ENCODE measurements at regions not wholly inside any gene's neighbourhood (a gene's known extent, or its start where the extent isn't known, plus 50 kb on each side); places are given as distances from the start of the nearest gene placed in this dataset.

DNA sequence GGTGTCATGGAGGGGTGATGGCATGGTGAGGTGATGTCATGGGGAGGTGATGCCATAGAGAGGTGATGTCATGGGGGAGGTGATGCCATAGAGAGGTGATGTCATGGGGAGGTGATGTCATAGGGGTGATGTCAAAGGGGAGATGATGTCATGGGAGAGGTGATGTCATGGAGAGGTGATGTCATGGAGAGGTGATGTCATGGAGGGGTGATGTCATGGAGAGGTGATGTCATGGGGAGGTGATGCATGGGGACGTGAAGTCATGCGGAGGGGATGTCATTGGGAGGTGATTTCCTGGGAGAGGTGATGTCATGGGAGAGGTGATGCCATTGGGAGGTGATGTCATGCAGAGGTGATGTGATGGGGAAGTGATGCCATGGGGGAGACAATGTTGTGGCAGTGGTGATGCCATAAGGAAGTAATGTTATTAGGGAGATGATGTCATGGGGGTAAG lies 92.1 kb upstream of the C1orf174 start:
- ATAC-seq (no peak), DNase-seq (ENCODE audit: low read depth, low spot score) (no peak)
- H3K36me3 ChIP-seq (ENCODE audit: control insufficient read depth, insufficient read depth, low read length): no peaks in the 10 kb centered on the region
- TF ChIP-seq, protein P1, sequence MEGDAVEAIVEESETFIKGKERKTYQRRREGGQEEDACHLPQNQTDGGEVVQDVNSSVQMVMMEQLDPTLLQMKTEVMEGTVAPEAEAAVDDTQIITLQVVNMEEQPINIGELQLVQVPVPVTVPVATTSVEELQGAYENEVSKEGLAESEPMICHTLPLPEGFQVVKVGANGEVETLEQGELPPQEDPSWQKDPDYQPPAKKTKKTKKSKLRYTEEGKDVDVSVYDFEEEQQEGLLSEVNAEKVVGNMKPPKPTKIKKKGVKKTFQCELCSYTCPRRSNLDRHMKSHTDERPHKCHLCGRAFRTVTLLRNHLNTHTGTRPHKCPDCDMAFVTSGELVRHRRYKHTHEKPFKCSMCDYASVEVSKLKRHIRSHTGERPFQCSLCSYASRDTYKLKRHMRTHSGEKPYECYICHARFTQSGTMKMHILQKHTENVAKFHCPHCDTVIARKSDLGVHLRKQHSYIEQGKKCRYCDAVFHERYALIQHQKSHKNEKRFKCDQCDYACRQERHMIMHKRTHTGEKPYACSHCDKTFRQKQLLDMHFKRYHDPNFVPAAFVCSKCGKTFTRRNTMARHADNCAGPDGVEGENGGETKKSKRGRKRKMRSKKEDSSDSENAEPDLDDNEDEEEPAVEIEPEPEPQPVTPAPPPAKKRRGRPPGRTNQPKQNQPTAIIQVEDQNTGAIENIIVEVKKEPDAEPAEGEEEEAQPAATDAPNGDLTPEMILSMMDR (IDR thresholded peaks at IDR 0.05): no peak
- TF ChIP-seq, protein P2, sequence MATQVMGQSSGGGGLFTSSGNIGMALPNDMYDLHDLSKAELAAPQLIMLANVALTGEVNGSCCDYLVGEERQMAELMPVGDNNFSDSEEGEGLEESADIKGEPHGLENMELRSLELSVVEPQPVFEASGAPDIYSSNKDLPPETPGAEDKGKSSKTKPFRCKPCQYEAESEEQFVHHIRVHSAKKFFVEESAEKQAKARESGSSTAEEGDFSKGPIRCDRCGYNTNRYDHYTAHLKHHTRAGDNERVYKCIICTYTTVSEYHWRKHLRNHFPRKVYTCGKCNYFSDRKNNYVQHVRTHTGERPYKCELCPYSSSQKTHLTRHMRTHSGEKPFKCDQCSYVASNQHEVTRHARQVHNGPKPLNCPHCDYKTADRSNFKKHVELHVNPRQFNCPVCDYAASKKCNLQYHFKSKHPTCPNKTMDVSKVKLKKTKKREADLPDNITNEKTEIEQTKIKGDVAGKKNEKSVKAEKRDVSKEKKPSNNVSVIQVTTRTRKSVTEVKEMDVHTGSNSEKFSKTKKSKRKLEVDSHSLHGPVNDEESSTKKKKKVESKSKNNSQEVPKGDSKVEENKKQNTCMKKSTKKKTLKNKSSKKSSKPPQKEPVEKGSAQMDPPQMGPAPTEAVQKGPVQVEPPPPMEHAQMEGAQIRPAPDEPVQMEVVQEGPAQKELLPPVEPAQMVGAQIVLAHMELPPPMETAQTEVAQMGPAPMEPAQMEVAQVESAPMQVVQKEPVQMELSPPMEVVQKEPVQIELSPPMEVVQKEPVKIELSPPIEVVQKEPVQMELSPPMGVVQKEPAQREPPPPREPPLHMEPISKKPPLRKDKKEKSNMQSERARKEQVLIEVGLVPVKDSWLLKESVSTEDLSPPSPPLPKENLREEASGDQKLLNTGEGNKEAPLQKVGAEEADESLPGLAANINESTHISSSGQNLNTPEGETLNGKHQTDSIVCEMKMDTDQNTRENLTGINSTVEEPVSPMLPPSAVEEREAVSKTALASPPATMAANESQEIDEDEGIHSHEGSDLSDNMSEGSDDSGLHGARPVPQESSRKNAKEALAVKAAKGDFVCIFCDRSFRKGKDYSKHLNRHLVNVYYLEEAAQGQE (IDR thresholded peaks at IDR 0.05; ENCODE audit: insufficient read depth in 1 of 2, low read depth in 2 of 2, low read length in 1 of 2): no peak
- TF ChIP-seq POLR2AphosphoS5 (IDR thresholded peaks at IDR 0.05; ENCODE audit: low read depth, low read length) (no peak), SIN3A (IDR thresholded peaks at IDR 0.05; ENCODE audit: borderline replicate concordance, insufficient read depth, low read depth, low read length) (no peak), TCF7L2 (IDR thresholded peaks at IDR 0.05; ENCODE audit: low read depth, low read length) (no peak)
- POLR2A ChIA-PET: no interaction called here
- H3K27ac ChIP-seq (ENCODE audit: low read length): no peak overlapping the region
- intact Hi-C loops (cut with micrococcal nuclease; ENCODE audit: unreplicated experiment): no loop called here
- H3K9me3 ChIP-seq (ENCODE audit: control insufficient read depth, insufficient read depth, low read depth, low read length): no peaks in the 10 kb centered on the region
- no TSS peak for BruUV-seq (replicated peaks)
- CTCF ChIA-PET: no interaction called here
- no peak overlapping the region for H3K4me3 ChIP-seq (ENCODE audit: low read depth in 2 of 2, low read length in 2 of 2)
- in situ Hi-C loops (cut with HindIII; ENCODE audit: low pct_unique_long_range_greater_than_20kb, low sequenced_read_pairs): no loop called here
- H3K27me3 ChIP-seq (ENCODE audit: control insufficient read depth, insufficient read depth, low read length): no peaks in the 10 kb centered on the region; the same call in 1 of the 2 replicates
- H3K4me1 ChIP-seq (ENCODE audit: control insufficient read depth, insufficient read depth, low read length): no peaks in the 10 kb centered on the region

DNA sequence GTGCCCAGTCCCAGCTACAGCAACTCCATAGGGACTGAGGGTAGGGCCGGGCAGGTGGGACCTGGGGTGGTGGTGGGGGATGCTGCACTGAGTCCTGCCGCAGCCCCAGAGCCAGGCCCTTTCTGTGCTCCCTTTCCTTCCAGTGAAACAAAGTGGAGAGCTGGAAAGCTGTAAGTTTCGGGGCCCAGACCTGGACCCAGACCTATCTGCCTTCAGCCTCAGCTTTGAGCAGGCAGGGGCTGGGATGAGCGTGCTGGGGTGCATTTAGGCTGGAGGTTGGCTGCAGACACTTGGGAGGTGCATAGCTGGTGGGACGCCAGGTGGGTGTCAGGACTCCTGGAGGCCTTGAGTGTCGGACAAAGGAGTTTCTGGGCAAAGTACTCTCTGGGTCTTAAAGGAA lies 92.7 kb upstream of the C1orf174 start:
- H3K9me3 ChIP-seq (ENCODE audit: control insufficient read depth, insufficient read depth, low read depth, low read length): no peaks in the 10 kb centered on the region

More for the DNA sequence above, 92.7 kb upstream of the C1orf174 start:
- TF ChIP-seq SIN3A (IDR thresholded peaks at IDR 0.05; ENCODE audit: borderline replicate concordance, insufficient read depth, low read depth, low read length) (no peak), POLR2AphosphoS5 (IDR thresholded peaks at IDR 0.05; ENCODE audit: low read depth, low read length) (no peak)
- TF ChIP-seq, protein P1 (IDR thresholded peaks at IDR 0.05): no peak
- TF ChIP-seq, protein P2 (IDR thresholded peaks at IDR 0.05; ENCODE audit: insufficient read depth in 1 of 2, low read depth in 2 of 2, low read length in 1 of 2): no peak
- DNase-seq (ENCODE audit: low read depth, low spot score): no peak
- BruUV-seq (replicated peaks): no TSS peak
- Histone ChIP-seq H3K27ac (ENCODE audit: low read length) (no peak overlapping the region), H3K36me3 (ENCODE audit: control insufficient read depth, insufficient read depth, low read length) (no peaks in the 10 kb centered on the region), H3K4me1 (ENCODE audit: control insufficient read depth, insufficient read depth, low read length) (no peaks in the 10 kb centered on the region), H3K27me3 (ENCODE audit: control insufficient read depth, insufficient read depth, low read length) (no peaks in the 10 kb centered on the region; the same call in 1 of the 2 replicates), H3K4me3 (ENCODE audit: low read depth in 2 of 2, low read length in 2 of 2) (no peak overlapping the region)
- in situ Hi-C loops (cut with HindIII; ENCODE audit: low pct_unique_long_range_greater_than_20kb, low sequenced_read_pairs) (no loop called here), intact Hi-C loops (cut with micrococcal nuclease; ENCODE audit: unreplicated experiment) (no loop called here)
- ChIA-PET POLR2A (no interaction called here), CTCF (no interaction called here)
- ATAC-seq: no peak

Data from Panc1 (cell line).